Mesendoderm (in vitro differentiated cells): ENCODE measurements at regions not wholly inside any gene's neighbourhood (a gene's known extent, or its start where the extent isn't known, plus 50 kb on each side); places are given as distances from the start of the nearest gene placed in this dataset.

Source experiments
- DNase-seq: peaks from one replicate; pipeline ENCODE4 v3.0.0; 2013
- H2AK5ac ChIP-seq: 2 replicates; pipeline ENCODE4 v1.6.1; 2013; ENCODE audit warnings: low read length, inconsistent platforms
- H2BK120ac ChIP-seq: 2 replicates; pipeline ENCODE4 v1.6.1; 2013; ENCODE audit warnings: low read depth, mild to moderate bottlenecking, low read length, moderate library complexity, mixed read lengths
- H2BK15ac ChIP-seq: replicated peaks from 2 replicates; pipeline ENCODE4 v1.6.1; 2013; ENCODE audit warnings: low read depth, mild to moderate bottlenecking, moderate library complexity
- H2BK5ac ChIP-seq: 2 replicates; pipeline ENCODE4 v1.6.1; 2013; ENCODE audit warnings: low read length, inconsistent platforms
- H3K18ac ChIP-seq: 2 replicates; pipeline ENCODE4 v1.6.1; 2013; ENCODE audit warnings: mild to moderate bottlenecking, low read length, mixed read lengths
- H3K23ac ChIP-seq: one replicate; pipeline ENCODE4 v1.6.1; 2013; ENCODE audit warnings: low read length
- H3K27ac ChIP-seq: 2 replicates; pipeline ENCODE4 v1.5.1; 2013; ENCODE audit warnings: low read depth, mild to moderate bottlenecking, inconsistent platforms, low read length, moderate library complexity
- H3K27me3 ChIP-seq: 2 replicates; pipeline ENCODE4 v1.6.1; 2013; ENCODE audit warnings: low read length, control low read depth, mild to moderate bottlenecking, inconsistent platforms; ENCODE audit not compliant: insufficient read depth, poor library complexity
- H3K36me3 ChIP-seq: 2 replicates; pipeline ENCODE4 v1.6.1; 2013; ENCODE audit warnings: low read length, inconsistent platforms; ENCODE audit not compliant: control insufficient read depth, insufficient read depth
- H3K4ac ChIP-seq: one replicate; pipeline ENCODE4 v1.6.1; 2013; ENCODE audit warnings: low read depth, mild to moderate bottlenecking, low read length, moderate library complexity
- H3K4me1 ChIP-seq: 2 replicates; pipeline ENCODE4 v1.6.1; 2013; ENCODE audit warnings: low read depth, low read length, inconsistent platforms; ENCODE audit not compliant: control insufficient read depth
- H3K4me2 ChIP-seq: 2 replicates; pipeline ENCODE4 v1.6.1; 2013; ENCODE audit warnings: low read length
- H3K4me3 ChIP-seq: 2 replicates; pipeline ENCODE4 v1.5.1; 2013; ENCODE audit warnings: mild to moderate bottlenecking, low read length
- H3K56ac ChIP-seq: one replicate; pipeline ENCODE4 v1.6.1; 2013; ENCODE audit warnings: low read length
- H3K79me1 ChIP-seq: 2 replicates; pipeline ENCODE4 v1.6.1; 2013; ENCODE audit warnings: low read length, inconsistent platforms
- H3K79me2 ChIP-seq: 2 replicates; pipeline ENCODE4 v1.6.1; 2013; ENCODE audit warnings: mild to moderate bottlenecking, low read length; ENCODE audit not compliant: control insufficient read depth, insufficient read depth
- H3K9ac ChIP-seq: 2 replicates; pipeline ENCODE4 v1.6.1; 2013; ENCODE audit warnings: low read length, inconsistent platforms
- H4K5ac ChIP-seq: one replicate; pipeline ENCODE4 v1.6.1; 2013; ENCODE audit warnings: low read length
- H4K8ac ChIP-seq: one replicate; pipeline ENCODE4 v1.6.1; 2013; ENCODE audit warnings: low read depth, mild to moderate bottlenecking, control low read depth, low read length, moderate library complexity
- WGBS: extraction: QIAGEN DNeasy Blood & Tissue Kit; methylation state at CpG from one replicate; pipeline ENCODE4 v1.1.7; 2013; ENCODE audit warnings: low lambda C conversion rate, missing lambda C conversion rate; ENCODE audit not compliant: insufficient coverage; ENCODE audit errors: extremely low coverage; 5-methylcytosine and 5-hydroxymethylcytosine counted together

DNA sequence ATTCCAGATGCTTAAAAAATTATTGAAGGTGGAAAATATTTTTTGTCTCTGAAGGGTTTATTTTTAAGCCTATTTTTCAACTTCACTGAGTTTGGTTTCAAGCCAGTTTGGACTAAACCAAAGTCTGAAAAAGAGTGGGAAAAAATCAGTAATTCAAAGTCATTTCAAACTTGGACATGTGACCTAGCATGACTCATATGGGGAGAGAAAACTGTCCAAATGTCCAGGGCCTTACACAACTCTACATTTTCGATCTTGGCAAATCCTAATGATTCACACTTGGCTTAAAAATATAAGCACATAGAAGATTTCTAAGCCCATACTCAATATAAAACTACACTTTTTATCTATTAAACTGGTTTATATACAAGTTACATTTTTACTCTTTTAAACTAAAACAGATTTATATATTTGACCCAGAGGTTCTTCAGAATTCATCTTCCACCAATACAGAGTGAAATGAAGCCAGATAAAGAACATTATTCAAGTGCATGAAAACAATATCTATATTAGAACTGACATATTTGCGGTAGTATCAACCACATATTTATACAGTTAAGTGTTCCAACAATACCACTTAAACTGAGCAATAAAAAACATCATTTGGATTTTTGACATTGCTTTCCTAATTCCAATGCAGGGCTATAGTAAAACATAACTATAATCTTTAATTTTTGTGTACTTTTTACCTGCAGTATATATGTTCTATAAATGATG is 110.3 kb upstream of the TCF21 start:
- Histone ChIP-seq H3K27ac (no peak overlapping the region), H3K18ac (no peak overlapping the region), H3K23ac (no peak overlapping the region), H2BK120ac (no peak overlapping the region), H2AK5ac (no peak overlapping the region), H3K4me2 (no peak overlapping the region), H3K36me3 (no peaks in the 10 kb centered on the region), H3K27me3 (no peaks in the 10 kb centered on the region), H3K56ac (no peak overlapping the region), H3K9ac (no peak overlapping the region), H3K79me2 (no peaks in the 10 kb centered on the region), H3K4me3 (no peak overlapping the region), H3K4ac (no peak overlapping the region), H4K5ac (no peak overlapping the region), H3K79me1 (no peaks in the 10 kb centered on the region), H3K4me1 (no peaks in the 10 kb centered on the region), H2BK15ac (no peak overlapping the region), H4K8ac (no peak overlapping the region), H2BK5ac (no peak overlapping the region)
- DNase-seq = no peak
- WGBS = no CpG with 5 or more reads among the region's 2 CpGs

DNA sequence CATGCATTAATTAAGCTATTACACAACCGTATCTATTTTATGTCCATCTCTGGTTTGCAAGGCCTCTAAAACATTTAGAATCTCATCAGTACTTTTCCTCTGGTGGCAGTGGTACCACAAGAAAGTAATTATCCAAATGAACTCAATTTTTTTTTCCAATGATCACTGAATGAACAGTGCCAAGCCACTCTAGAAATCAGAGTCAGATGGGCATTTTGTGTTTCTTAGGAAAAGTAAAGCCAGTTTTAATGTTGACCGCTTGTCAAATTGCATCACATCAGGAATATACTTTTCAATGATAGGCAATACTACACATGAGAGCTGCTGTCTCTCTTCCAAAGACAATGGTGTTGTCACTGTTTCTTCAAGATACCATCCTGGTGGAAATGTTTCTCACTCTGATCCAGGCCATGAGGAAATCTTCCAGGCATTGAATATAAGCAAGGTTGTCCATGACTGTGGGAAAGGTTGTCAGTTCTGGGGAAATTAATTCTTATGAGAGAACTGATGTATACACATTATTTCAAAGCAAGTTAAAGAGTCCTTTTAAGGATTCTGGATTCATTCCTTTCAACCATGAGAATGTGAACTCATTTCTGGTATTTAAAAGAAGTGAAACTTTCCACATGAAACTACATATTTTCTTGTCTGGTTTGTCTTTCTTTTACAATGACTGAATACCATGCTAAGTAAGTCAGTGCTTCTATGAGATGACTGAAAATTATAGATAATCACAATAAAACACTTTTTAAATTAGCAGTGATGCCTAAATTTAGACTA is 108.8 kb upstream of the TCF21 start:
- H3K4ac ChIP-seq = no peak overlapping the region

DNA sequence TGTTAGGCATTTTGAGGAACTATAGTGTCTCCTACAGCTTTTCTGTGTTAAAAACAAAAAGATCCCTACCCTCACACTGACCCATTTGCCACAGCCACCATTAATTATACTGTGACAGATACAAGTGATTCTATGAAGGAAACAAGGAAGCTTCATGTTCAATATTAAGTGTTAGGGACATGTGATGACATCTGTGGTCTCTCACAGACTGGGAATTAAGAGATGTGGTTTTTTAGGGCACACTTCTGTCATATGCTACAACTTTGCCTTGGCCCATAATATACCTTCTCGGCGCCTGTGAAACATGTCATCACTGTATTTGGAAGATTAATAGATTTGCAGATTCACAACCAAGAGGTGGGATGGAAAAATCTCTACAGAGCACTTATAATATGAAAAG is 102.9 kb upstream of the TCF21 start:
- Histone ChIP-seq H3K79me1 (no peaks in the 10 kb centered on the region), H3K4ac (no peak overlapping the region), H3K9ac (no peak overlapping the region), H2BK120ac (no peak overlapping the region), H2BK15ac (no peak overlapping the region), H2AK5ac (no peak overlapping the region), H3K4me3 (no peak overlapping the region), H2BK5ac (no peak overlapping the region), H3K56ac (no peak overlapping the region), H3K27ac (no peak overlapping the region), H4K5ac (no peak overlapping the region), H3K27me3 (no peaks in the 10 kb centered on the region), H3K36me3 (no peaks in the 10 kb centered on the region), H3K4me2 (no peak overlapping the region), H4K8ac (no peak overlapping the region), H3K79me2 (no peaks in the 10 kb centered on the region), H3K4me1 (no peaks in the 10 kb centered on the region), H3K18ac (no peak overlapping the region), H3K23ac (no peak overlapping the region)
- DNase-seq = no peak
- WGBS = no CpG with 5 or more reads among the region's 2 CpGs

More for the DNA sequence above, 108.8 kb upstream of the TCF21 start:
- Histone ChIP-seq H3K9ac (no peak overlapping the region), H2AK5ac (no peak overlapping the region), H3K56ac (no peak overlapping the region), H3K4me1 (no peaks in the 10 kb centered on the region), H3K4me2 (no peak overlapping the region), H3K27ac (no peak overlapping the region), H4K8ac (no peak overlapping the region), H3K79me1 (no peaks in the 10 kb centered on the region), H2BK120ac (no peak overlapping the region), H4K5ac (no peak overlapping the region), H3K27me3 (no peaks in the 10 kb centered on the region), H3K23ac (no peak overlapping the region), H3K79me2 (no peaks in the 10 kb centered on the region), H2BK15ac (no peak overlapping the region), H3K18ac (no peak overlapping the region), H3K36me3 (no peaks in the 10 kb centered on the region), H2BK5ac (no peak overlapping the region), H3K4me3 (no peak overlapping the region)
- no CpG with 5 or more reads among the region's 2 CpGs for WGBS
- DNase-seq = no peak

DNA sequence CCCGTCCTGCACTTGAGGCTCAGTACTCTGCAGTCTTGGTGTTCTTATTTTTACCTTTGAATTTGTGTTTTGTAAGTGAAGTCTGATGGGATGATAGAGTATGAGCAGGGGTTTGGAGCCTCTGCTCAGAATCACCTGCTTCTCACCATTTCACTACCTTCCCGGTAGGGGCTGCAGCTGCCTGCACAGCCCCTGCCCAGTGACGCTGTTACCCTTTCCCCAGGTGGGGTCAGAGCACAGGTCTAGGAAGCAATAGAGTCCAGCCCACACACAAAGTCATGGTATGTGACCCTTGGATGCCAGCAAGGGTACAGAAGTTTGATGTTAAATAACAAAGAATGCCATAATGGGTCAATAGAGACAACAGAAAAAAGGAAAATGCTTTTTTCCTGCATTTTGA is 101.8 kb upstream of the TCF21 start:
- H3K56ac ChIP-seq = no peak overlapping the region
- no peaks in the 10 kb centered on the region for H3K79me2 ChIP-seq
- no peaks in the 10 kb centered on the region for H3K79me1 ChIP-seq
- H3K27me3 ChIP-seq = no peaks in the 10 kb centered on the region
- no peaks in the 10 kb centered on the region for H3K36me3 ChIP-seq
- H3K4me2 ChIP-seq = no peak overlapping the region
- H3K4me1 ChIP-seq = no peaks in the 10 kb centered on the region
- no peak overlapping the region for H2BK120ac ChIP-seq
- DNase-seq = no peak
- H2BK5ac ChIP-seq = no peak overlapping the region
- no peak overlapping the region for H3K9ac ChIP-seq
- H3K4ac ChIP-seq = no peak overlapping the region
- no peak overlapping the region for H4K5ac ChIP-seq
- H2AK5ac ChIP-seq = no peak overlapping the region
- H2BK15ac ChIP-seq = no peak overlapping the region
- no CpG with 5 or more reads among the region's 3 CpGs for WGBS
- no peak overlapping the region for H3K23ac ChIP-seq
- no peak overlapping the region for H4K8ac ChIP-seq
- no peak overlapping the region for H3K18ac ChIP-seq
- H3K4me3 ChIP-seq = no peak overlapping the region
- no peak overlapping the region for H3K27ac ChIP-seq

DNA sequence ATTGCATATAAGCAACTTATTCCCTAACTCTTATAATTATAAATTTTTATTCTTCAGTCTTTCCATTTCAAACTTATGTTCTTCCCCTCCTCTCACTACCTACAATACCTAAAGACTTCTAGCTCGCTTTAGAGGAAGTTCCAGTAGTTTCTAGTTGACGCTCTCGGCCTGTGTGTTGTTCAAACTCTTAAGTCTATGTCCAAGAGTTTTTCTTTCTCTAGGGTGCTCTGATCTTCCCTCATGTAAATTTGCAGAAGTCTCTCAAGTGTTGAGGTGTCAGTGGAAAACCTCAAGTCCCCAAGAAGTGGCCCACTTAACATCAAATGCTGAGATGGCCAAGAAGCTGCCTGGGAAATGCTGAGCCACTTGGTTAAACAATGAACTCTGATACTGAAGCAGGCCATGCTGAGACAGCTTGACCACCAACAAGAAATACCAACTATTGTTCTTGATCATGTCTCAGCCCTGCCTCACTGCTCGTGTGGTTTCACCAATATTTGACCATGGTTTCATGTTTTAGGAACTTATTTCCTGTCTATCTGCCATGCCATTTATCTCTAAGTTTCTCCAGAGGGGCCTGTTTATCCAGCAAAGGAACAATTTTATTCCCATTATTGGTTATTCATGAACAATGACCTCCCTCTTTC is 100.9 kb upstream of the TCF21 start:
- Histone ChIP-seq H2AK5ac (no peak overlapping the region), H3K4ac (no peak overlapping the region), H3K27me3 (no peaks in the 10 kb centered on the region), H3K36me3 (no peaks in the 10 kb centered on the region), H3K4me1 (no peaks in the 10 kb centered on the region), H2BK5ac (no peak overlapping the region), H3K27ac (no peak overlapping the region), H3K4me2 (no peak overlapping the region), H2BK120ac (no peak overlapping the region), H3K79me1 (no peaks in the 10 kb centered on the region), H4K8ac (no peak overlapping the region), H3K18ac (no peak overlapping the region), H3K23ac (no peak overlapping the region), H3K9ac (no peak overlapping the region), H2BK15ac (no peak overlapping the region), H3K56ac (no peak overlapping the region), H3K4me3 (no peak overlapping the region), H3K79me2 (no peaks in the 10 kb centered on the region), H4K5ac (no peak overlapping the region)
- no peak for DNase-seq
- WGBS = no CpG with 5 or more reads among the region's 4 CpGs
